NCI-H774 (cell line): ENCODE measurements at regions not wholly inside any gene's neighbourhood (a gene's known extent, or its start where the extent isn't known, plus 50 kb on each side); places are given as distances from the start of the nearest gene placed in this dataset.
"Not testable (repeated sequence)": the region's sequence is repeated elsewhere in the genome, so short reads cannot be mapped to it uniquely, and the experiment has no call there.

Source experiments
- DNase-seq: peaks from one replicate; lab custom pipeline; 2025; lab: John Stamatoyannopoulos, UW

GRCh38 chr11:116666673-116667249 is 106.0 kb downstream of the BUD13 start:
- not testable (repeated sequence) for DNase-seq

GRCh38 chr11:116665523-116665922 is 107.3 kb downstream of the BUD13 start:
- no peak for DNase-seq

GRCh38 chr11:116661056-116661455 is 111.7 kb downstream of the BUD13 start:
- DNase-seq, result no peak

GRCh38 chr11:116660011-116660410 is 112.8 kb downstream of the BUD13 start:
- no peak for DNase-seq

- DNase-seq, result no peak
Measured at GRCh38 chr11:116658876-116659535, 113.8 kb downstream of the BUD13 start.

GRCh38 chr11:116657842-116658825 is 114.7 kb downstream of the BUD13 start:
- DNase-seq, result no peak

- DNase-seq, result no peak
Measured at GRCh38 chr11:116656011-116656410, 116.8 kb downstream of the BUD13 start.

- DNase-seq, result no peak
Measured at GRCh38 chr11:116654526-116654925, 118.3 kb downstream of the BUD13 start.

- DNase-seq, result no peak
Measured at GRCh38 chr11:116653206-116653605, 119.6 kb downstream of the BUD13 start.

GRCh38 chr11:116651737-116652237 is 121.0 kb downstream of the BUD13 start:
- no peak for DNase-seq

- DNase-seq, result no peak
Measured at GRCh38 chr11:116651098-116651736, 121.6 kb downstream of the BUD13 start.

- DNase-seq, result no peak
Measured at GRCh38 chr11:116650052-116650451, 122.7 kb downstream of the BUD13 start.

- no peak for DNase-seq
Measured at GRCh38 chr11:116649268-116649667, 123.5 kb downstream of the BUD13 start.

- DNase-seq, result no peak
Measured at GRCh38 chr11:116648247-116649174, 124.3 kb downstream of the BUD13 start.

GRCh38 chr11:116647305-116648080 is 125.3 kb downstream of the BUD13 start:
- DNase-seq, result no peak

GRCh38 chr11:116646191-116646590 is 126.6 kb downstream of the BUD13 start:
- DNase-seq, result no peak

GRCh38 chr11:116644941-116645305 is 127.9 kb downstream of the BUD13 start:
- DNase-seq, result no peak

GRCh38 chr11:116644201-116644940 is 128.4 kb downstream of the BUD13 start:
- DNase-seq, result no peak

- no peak for DNase-seq
Measured at GRCh38 chr11:116643521-116643920, 129.3 kb downstream of the BUD13 start.

- no peak for DNase-seq
Measured at GRCh38 chr11:116642902-116643301, 129.9 kb downstream of the BUD13 start.
